ENCODE measurements at regions not wholly inside any gene's neighbourhood (a gene's known extent, or its start where the extent isn't known, plus 50 kb on each side); places are given as distances from the start of the nearest gene placed in this dataset.

DNA sequence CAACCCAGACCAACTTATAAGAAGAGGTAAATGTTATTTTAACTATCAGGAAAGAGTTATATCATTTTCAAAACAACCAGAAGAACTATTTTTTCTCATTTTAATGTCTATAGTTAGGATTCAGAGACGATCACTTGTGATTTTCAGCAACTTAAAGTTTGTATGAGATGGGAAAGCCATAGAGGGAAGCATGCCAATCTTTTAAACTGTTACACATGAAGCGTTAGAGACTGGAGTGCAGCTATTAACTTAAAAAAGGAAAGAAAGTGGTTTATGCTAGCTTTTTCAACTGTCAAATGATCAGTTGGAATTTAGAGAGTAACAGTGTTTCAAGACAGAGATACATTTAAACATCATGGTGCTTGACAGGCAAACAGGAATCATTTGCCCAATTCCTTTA is 91.7 kb upstream of the LPP start:
- TF ChIP-seq CTCF (IDR thresholded peaks at IDR 0.05), result no peak
- no peak for TF ChIP-seq POLR2A (IDR thresholded peaks at IDR 0.05)
- TF ChIP-seq EP300 (IDR thresholded peaks at IDR 0.05), result no peak
